Ovary (tissue), 7 donors: ENCODE measurements at regions not wholly inside any gene's neighbourhood (a gene's known extent, or its start where the extent isn't known, plus 50 kb on each side); places are given as distances from the start of the nearest gene placed in this dataset.

Experiments used
- DNase-seq, 5 donors: peaks; one replicate each; pipeline ENCODE4 v3.0.0-alpha.2; 2019 to 2020
- H3K27ac ChIP-seq, 2 donors: fragments of 200-600 bp; one replicate each; pipeline versions ENCODE4 v1.5.1 to v1.8.0; 2019 to 2022
- H3K27me3 ChIP-seq: fragments of 200-600 bp; one replicate; pipeline ENCODE4 v1.8.0; 2022
- H3K36me3 ChIP-seq: fragments of 200-600 bp; sonication (generic); one replicate; pipeline ENCODE4 v1.5.1; 2019
- H3K4me1 ChIP-seq: one replicate; pipeline ENCODE4 v1.8.1; 2013; ENCODE audit warnings: mild to moderate bottlenecking, moderate library complexity; ENCODE audit not compliant: insufficient read depth
- H3K4me3 ChIP-seq: fragments of 200-600 bp; sonication (generic); one replicate; pipeline ENCODE4 v1.5.1; 2017
- H3K9me3 ChIP-seq, 2 donors: fragments of 200-600 bp in 1 of 2; sonication (generic) in 1 of 2; one replicate each; pipeline versions ENCODE4 v1.5.1 to v1.8.1; 2013 to 2019; ENCODE audit warnings: mild to moderate bottlenecking in 1 of 2, moderate library complexity in 1 of 2
- EP300 ChIP-seq: sonication (generic); formaldehyde crosslinking; IDR thresholded peaks from one replicate; pipeline ENCODE4 v1.6.1; 2017; ENCODE audit warnings: antibody characterized with exemption
- POLR2A ChIP-seq: fragments of 450-650 bp; IDR thresholded peaks from one replicate; pipeline ENCODE4 v1.6.1; 2017; ENCODE audit warnings: antibody characterized with exemption, mild to moderate bottlenecking, moderate library complexity
- WGBS, 3 donors: extraction: QIAGEN DNeasy Blood & Tissue Kit in 1 of 3; methylation state at CpG; one replicate each; pipeline versions ENCODE4 v1.1.5 to v1.1.7; 2013 to 2017; 5-methylcytosine and 5-hydroxymethylcytosine counted together
- intact Hi-C, 4 donors: fragments of 100-400 bp; cut with DNase I; formaldehyde crosslinking; loops; one replicate each; pipeline versions ENCODE4 v1.11.0 to v1.15.1; 2022 to 2023
- TF ChIP-seq, protein P1 (sequence below), 3 donors: fragments of 450-650 bp in 2 of 3; fragments of 200-600 bp in 1 of 3; IDR thresholded peaks; one replicate each; pipeline versions ENCODE4 v1.5.1 to v1.8.0; 2016 to 2022; ENCODE audit warnings: antibody characterized with exemption in 3 of 3, mild to moderate bottlenecking in 1 of 3
- donor health status: DM: no; HTN: no; CAD: no; lungs with moderate emphysema.
- donor health status: DM: no; HTN: no; CAD: no.
- donor health status: Bipolar disorder and iron deficiency.
- donor health status: DM: no; HTN: no; CAD: no.
- donor health status: DM: yes; HTN: yes; CAD: no.

DNA sequence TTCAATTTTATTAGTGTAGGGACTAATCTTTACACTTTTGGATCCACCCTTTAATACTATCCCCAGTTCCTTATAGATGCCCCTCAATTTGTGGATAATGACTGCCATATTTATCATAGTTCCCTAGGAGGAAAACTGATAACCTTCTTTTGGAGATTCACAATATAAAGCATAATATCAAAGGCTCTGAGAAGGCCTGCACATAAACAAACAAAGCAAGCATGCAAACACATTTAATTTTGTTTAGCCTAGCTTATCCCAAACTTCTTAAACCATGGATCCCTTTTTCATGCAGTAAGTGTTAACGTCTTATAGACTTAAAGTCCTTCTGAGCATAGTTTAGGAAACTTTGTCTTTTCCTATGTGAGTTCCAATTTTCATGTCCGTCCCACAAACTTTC, 290.4 kb upstream of the TBX3 start:
- intact Hi-C loops = no loop called here
- DNase-seq = no peak
- TF ChIP-seq POLR2A = no peak
- no peak for TF ChIP-seq EP300
- TF ChIP-seq, protein P1, sequence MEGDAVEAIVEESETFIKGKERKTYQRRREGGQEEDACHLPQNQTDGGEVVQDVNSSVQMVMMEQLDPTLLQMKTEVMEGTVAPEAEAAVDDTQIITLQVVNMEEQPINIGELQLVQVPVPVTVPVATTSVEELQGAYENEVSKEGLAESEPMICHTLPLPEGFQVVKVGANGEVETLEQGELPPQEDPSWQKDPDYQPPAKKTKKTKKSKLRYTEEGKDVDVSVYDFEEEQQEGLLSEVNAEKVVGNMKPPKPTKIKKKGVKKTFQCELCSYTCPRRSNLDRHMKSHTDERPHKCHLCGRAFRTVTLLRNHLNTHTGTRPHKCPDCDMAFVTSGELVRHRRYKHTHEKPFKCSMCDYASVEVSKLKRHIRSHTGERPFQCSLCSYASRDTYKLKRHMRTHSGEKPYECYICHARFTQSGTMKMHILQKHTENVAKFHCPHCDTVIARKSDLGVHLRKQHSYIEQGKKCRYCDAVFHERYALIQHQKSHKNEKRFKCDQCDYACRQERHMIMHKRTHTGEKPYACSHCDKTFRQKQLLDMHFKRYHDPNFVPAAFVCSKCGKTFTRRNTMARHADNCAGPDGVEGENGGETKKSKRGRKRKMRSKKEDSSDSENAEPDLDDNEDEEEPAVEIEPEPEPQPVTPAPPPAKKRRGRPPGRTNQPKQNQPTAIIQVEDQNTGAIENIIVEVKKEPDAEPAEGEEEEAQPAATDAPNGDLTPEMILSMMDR (IDR thresholded peaks at IDR 0.05) = no peak
- Histone ChIP-seq H3K36me3 (no peaks in the 10 kb centered on the region), H3K4me3 (no peak overlapping the region), H3K4me1 (peaks cover 7% of the 10 kb centered on the region), H3K9me3 (no peaks in the 10 kb centered on the region), H3K27ac (no peak overlapping the region), H3K27me3 (no peaks in the 10 kb centered on the region)
- WGBS, 3 donors = 78 to 82% (median 79%) methylated on average over 2 of the region's 2 CpGs

DNA sequence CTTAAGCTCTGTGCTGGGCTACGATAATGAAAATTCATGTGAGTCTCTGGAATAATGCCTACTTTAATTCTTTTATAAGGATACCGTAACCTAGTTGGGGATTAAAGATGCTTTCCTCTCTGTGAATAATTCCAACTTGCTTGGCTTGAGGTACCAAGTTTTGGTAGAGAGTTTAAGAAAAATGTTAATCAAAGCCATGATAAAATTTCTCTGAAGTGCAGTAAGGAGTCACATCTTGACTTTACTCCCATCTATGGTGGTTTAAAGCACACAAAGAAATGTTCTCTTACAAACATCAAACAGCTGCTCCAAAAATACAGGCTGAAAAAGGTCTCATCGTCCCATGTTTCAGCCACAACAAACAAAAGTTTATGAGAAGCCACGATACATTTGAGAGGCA, 284.8 kb upstream of the TBX3 start:
- intact Hi-C loops = no loop called here
- Histone ChIP-seq H3K9me3 (no peaks in the 10 kb centered on the region), H3K36me3 (no peaks in the 10 kb centered on the region), H3K27me3 (no peaks in the 10 kb centered on the region), H3K4me1 (no peaks in the 10 kb centered on the region), H3K4me3 (no peak overlapping the region), H3K27ac (no peak overlapping the region)
- 21 to 27% (median 25%) methylated on average over 4 of the region's 4 CpGs for WGBS, 3 donors
- TF ChIP-seq, protein P1 (IDR thresholded peaks at IDR 0.05) = no peak
- TF ChIP-seq POLR2A (no peak), EP300 (no peak)
- no peak for DNase-seq

DNA sequence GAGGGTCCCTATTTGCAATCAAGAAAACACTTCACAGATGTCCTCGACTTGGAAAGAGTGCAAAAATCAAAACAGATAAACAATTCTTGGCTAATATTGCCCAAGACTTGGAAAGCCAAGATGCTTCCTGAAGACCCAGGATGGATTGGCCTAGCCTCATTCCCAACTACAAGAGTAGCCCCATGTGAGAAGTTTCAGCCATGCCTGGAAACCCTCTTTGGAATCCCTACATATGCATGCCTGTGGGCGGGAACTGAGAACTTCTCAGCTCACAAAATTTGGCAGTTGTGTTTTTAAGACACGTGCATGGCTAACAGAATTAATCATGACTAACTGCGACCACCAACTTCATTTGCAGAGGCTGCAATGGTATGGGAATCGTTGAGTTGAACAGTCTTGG, 283.2 kb upstream of the TBX3 start:
- no peak for DNase-seq
- TF ChIP-seq EP300 (no peak), POLR2A (no peak)
- TF ChIP-seq, protein P1 (IDR thresholded peaks at IDR 0.05) = no peak
- Histone ChIP-seq H3K36me3 (no peaks in the 10 kb centered on the region), H3K27ac (no peak overlapping the region), H3K4me1 (no peaks in the 10 kb centered on the region), H3K9me3 (no peaks in the 10 kb centered on the region), H3K4me3 (no peak overlapping the region), H3K27me3 (no peaks in the 10 kb centered on the region)
- intact Hi-C loops = no loop called here
- WGBS, 3 donors = 77 to 85% (median 84%) methylated on average over 5 of the region's 5 CpGs

DNA sequence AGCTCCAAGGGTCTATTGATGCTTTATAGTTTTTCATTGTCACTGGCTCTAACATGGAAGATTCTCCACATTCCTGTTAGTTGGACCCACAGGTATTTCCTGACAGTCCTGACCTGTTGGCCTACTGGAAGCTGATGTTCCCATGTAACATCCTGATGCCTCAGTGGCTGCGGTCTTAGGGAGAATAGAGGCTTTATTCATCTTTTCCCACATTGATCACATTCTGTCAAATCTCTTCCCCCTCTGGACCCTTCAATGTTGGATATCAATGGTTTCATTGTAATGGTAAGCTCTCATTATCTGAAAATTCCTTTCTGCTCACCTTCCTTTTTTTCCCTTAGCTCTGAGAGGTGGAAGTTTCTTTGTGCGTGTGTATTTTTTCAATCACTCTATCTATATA, 280.9 kb upstream of the TBX3 start:
- no peak for DNase-seq
- 90 to 99% (median 99%) methylated on average over 2 of the region's 2 CpGs for WGBS, 3 donors
- no peak for TF ChIP-seq POLR2A
- TF ChIP-seq, protein P1 (IDR thresholded peaks at IDR 0.05) = no peak
- no peak for TF ChIP-seq EP300
- no peak overlapping the region for H3K27ac ChIP-seq
- H3K4me1 ChIP-seq = no peaks in the 10 kb centered on the region
- H3K27me3 ChIP-seq = no peaks in the 10 kb centered on the region
- intact Hi-C loops = no loop called here
- no peaks in the 10 kb centered on the region for H3K9me3 ChIP-seq
- H3K36me3 ChIP-seq = no peaks in the 10 kb centered on the region
- no peak overlapping the region for H3K4me3 ChIP-seq

DNA sequence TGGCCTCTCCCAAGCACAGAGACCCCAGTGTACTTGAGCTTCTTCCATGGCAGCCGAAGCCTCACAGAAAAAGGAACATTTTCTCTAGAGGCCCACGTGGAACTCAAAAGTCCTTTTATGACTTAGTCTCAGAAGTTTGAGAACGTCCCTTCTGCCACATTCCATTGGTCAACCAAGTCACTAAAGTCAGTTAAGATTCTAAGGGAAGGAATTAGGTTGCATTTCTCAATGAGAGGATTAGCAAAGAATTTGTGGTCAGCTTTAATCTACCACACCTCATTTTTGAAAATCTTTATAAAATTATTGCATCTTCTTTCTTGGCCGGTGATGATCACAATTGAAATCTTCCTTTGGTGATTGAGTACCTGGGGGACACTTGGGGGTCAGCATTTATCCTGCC, 279.9 kb upstream of the TBX3 start:
- Histone ChIP-seq H3K36me3 (no peaks in the 10 kb centered on the region), H3K4me3 (no peak overlapping the region), H3K9me3 (no peaks in the 10 kb centered on the region), H3K27ac (no peak overlapping the region), H3K4me1 (no peaks in the 10 kb centered on the region), H3K27me3 (no peaks in the 10 kb centered on the region)
- TF ChIP-seq EP300 (no peak), POLR2A (no peak)
- TF ChIP-seq, protein P1 (IDR thresholded peaks at IDR 0.05) = no peak
- no peak for DNase-seq
- intact Hi-C loops = no loop called here
- 89 to 94% (median 93%) methylated on average over 4 of the region's 4 CpGs for WGBS, 3 donors
